Astrocyte of the cerebellum (primary cell): ENCODE measurements at regions not wholly inside any gene's neighbourhood (a gene's known extent, or its start where the extent isn't known, plus 50 kb on each side); places are given as distances from the start of the nearest gene placed in this dataset.

Experiments used
- DNase-seq: peaks from one replicate; pipeline ENCODE4 v3.0.0-alpha.2; 2011; ENCODE audit warnings: low read depth
- H3K4me3 ChIP-seq: 2 replicates; pipeline ENCODE4 v1.5.1; 2011; ENCODE audit warnings: mild to moderate bottlenecking, low read depth, low read length, moderate library complexity
- in situ Hi-C: cut with HindIII; loops from 2 replicates; pipeline ENCODE4 v1.10.0; 2017; ENCODE audit warnings: low sequenced_read_pairs
- TF ChIP-seq, protein P1 (sequence below): IDR thresholded peaks from 2 replicates; pipeline ENCODE4 v1.5.1; 2012; ENCODE audit warnings: low read length, low read depth, moderate library complexity, mild to moderate bottlenecking; ENCODE audit errors: missing control alignments

DNA sequence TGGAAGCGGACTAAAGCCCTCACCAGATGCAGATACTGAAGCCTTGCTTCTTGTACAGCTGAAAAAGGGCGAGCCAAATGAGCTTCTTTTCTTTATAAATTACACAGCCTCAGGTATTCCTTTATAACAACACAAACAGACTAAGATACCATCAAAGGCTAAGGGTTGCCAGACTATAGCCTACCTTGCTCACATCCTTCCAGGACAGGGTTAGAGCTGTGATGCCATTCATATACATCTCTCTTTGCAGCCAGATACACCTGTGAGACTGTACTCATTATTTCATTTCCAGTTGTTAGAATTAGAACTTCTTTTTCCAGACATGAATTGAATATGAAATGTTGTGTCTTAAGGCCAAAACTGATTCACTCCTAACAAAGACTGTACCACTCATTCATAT is 262.8 kb upstream of the NR2F2 start:
- DNase-seq: no peak
- no peak overlapping the region for H3K4me3 ChIP-seq
- TF ChIP-seq, protein P1, sequence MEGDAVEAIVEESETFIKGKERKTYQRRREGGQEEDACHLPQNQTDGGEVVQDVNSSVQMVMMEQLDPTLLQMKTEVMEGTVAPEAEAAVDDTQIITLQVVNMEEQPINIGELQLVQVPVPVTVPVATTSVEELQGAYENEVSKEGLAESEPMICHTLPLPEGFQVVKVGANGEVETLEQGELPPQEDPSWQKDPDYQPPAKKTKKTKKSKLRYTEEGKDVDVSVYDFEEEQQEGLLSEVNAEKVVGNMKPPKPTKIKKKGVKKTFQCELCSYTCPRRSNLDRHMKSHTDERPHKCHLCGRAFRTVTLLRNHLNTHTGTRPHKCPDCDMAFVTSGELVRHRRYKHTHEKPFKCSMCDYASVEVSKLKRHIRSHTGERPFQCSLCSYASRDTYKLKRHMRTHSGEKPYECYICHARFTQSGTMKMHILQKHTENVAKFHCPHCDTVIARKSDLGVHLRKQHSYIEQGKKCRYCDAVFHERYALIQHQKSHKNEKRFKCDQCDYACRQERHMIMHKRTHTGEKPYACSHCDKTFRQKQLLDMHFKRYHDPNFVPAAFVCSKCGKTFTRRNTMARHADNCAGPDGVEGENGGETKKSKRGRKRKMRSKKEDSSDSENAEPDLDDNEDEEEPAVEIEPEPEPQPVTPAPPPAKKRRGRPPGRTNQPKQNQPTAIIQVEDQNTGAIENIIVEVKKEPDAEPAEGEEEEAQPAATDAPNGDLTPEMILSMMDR: no peak
- in situ Hi-C loops: no loop called here

DNA sequence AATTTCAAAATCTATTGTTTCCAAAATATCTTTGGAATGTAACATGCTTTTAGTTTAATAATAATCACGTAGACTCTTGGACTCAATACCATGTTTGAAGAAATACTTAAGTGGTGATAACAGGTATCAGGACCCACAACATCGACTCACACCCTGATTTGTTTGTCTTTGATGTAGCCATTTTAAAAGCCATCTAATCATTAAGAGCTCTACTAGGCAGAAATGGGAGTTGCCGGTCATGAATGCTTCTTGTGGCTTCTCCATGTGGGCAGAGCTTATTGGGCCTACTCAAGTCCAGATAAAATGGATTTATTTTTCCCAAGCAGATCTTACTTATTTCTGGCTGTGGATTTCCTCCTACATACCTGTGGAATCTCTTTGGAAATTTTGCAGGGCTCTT is 261.6 kb upstream of the NR2F2 start:
- no peak overlapping the region for H3K4me3 ChIP-seq
- in situ Hi-C loops: no loop called here
- TF ChIP-seq, protein P1: no peak
- no peak for DNase-seq

DNA sequence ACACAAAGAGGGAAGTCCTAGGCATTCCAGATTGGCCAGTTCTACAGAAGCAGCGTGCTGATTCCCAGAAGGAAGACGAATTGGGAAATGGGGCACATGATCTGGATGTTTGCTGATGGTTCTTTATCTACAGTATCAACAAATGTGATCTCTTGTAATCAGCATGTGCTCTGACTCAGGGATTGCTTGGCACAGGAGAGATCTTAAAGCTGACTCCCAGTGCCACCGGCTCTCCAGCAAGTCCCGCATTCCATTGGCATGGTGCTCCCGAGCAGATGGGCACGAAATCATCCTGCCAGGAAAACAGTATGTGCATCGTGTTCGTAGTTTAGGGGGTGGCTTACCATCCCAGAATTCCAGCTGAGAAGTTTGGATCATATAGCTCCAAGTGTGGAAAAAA is 259.9 kb upstream of the NR2F2 start:
- H3K4me3 ChIP-seq: no peak overlapping the region
- TF ChIP-seq, protein P1: no peak
- in situ Hi-C loops: no loop called here
- no peak for DNase-seq

DNA sequence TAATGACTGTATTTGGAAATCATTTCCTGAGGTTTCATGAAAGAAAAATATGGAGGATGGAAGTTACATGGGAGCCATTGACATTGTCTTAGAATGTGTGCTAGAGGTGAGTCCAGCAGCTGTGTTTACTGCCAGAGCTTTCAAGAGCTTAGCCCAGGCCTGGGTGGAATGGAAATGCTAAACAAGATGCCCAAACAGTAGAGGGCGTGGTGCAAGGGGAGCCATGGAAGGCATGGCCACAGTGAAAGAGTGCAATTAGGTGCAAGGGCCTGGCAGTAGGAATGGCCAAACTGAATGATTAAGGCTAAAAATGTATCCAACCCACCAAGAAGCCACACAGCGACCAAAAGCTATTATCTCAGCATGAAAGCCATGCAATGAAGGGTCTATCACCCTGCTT is 257.7 kb upstream of the NR2F2 start:
- TF ChIP-seq, protein P1: no peak
- DNase-seq: no peak
- H3K4me3 ChIP-seq: no peak overlapping the region
- in situ Hi-C loops: no loop called here

DNA sequence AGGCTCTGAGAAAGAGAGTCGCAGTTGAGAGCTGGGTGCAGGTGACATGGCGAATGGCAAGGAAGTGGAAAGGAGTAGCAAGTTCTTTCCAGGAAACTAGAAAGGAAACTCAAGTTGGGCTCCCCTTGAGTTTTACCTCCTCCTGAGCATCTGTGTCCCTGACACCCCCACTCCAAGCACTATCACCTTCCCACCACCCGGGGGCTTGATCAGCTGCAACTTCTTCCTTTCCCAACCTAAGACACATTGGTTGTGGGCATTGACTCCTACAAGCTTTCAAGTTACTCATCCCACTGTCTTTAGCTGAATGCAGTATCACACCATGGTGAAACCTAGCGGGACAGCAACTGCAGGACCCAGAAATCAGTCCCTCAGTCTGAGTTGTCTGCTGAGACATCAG is 256.6 kb upstream of the NR2F2 start:
- DNase-seq: no peak
- in situ Hi-C loops: no loop called here
- TF ChIP-seq, protein P1: no peak
- no peak overlapping the region for H3K4me3 ChIP-seq

DNA sequence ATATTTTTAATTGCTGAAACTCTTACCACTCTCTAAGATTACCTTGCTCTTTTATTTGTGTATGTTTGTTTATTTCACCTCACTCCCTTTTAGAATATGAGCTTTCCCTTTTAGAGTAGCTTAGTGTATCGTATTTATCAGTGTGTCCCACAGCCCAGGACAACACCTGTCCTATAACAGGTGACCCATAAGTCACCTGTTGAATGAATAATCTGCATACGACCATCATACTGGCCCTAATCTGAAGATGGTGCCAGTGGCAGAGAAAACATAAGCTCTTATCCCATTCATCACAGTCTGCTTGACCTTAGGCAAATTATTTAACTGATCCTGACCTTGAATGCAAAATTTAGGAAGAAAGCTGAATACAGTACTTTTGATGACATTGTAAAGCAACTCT is 254.6 kb upstream of the NR2F2 start:
- in situ Hi-C loops: no loop called here
- H3K4me3 ChIP-seq: no peak overlapping the region
- no peak for DNase-seq
- TF ChIP-seq, protein P1: no peak

DNA sequence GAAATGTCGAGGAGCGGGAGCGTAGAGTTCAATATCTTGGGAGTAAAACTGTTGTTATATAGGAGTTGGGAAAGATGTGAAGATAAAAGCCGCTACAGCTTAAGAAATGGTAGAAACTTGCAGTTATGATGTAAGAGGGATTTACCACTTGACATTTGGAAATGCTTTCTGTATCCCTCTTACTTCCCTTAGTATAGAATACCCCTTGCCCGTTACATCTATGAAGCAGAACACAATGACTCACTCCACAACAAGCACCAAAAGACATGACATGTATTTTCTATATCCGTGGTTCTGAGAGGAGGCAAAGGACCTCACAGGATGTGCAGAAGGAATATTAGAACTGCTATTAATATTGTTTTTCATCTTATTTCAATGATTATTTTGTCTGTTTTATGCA is 254.2 kb upstream of the NR2F2 start:
- in situ Hi-C loops: no loop called here
- TF ChIP-seq, protein P1: no peak
- no peak for DNase-seq
- no peak overlapping the region for H3K4me3 ChIP-seq
